GM10266 (cell line): ENCODE measurements at regions not wholly inside any gene's neighbourhood (a gene's known extent, or its start where the extent isn't known, plus 50 kb on each side); places are given as distances from the start of the nearest gene placed in this dataset.

Source experiments
- DNase-seq: peaks from one replicate; pipeline ENCODE4 v3.0.0; 2012; ENCODE audit errors: extremely low spot score
- CTCF ChIP-seq: IDR thresholded peaks from 2 replicates; pipeline ENCODE4 v1.5.1; 2012; ENCODE audit warnings: mild to moderate bottlenecking, low read depth; ENCODE audit not compliant: control insufficient read depth, insufficient read depth; ENCODE audit errors: missing control alignments

GRCh38 chr18:30469091-30469490 is 573.5 kb downstream of the DSC3 start:
- no peak for DNase-seq

GRCh38 chr18:30465096-30465495 is 577.4 kb downstream of the DSC3 start:
- no peak for DNase-seq
- TF ChIP-seq CTCF = no peak

More at GRCh38 chr18:30469091-30469490, 573.5 kb downstream of the DSC3 start:
- no peak for TF ChIP-seq CTCF

DNA sequence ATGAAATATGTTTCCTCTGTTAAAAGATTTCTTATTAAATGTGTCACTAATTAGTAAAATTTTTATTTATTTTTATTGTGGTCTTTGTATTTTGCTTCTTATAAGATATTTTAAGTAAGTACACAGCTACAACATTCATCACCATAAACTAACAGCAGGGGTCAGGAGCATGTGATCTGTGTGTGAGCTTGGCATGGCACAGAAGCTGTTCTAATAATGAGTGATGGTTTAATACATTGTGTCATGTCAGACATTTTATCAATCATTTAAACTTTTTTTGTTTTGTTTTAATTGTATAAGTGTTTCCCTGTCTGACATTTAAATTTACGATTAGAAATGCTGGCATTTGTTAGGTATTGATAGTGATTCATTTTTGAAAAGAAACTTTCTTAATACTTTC is 585.4 kb downstream of the DSC3 start:
- no peak for DNase-seq
- TF ChIP-seq CTCF = no peak

GRCh38 chr18:30455741-30456140 is 586.8 kb downstream of the DSC3 start:
- no peak for DNase-seq
- no peak for TF ChIP-seq CTCF

DNA sequence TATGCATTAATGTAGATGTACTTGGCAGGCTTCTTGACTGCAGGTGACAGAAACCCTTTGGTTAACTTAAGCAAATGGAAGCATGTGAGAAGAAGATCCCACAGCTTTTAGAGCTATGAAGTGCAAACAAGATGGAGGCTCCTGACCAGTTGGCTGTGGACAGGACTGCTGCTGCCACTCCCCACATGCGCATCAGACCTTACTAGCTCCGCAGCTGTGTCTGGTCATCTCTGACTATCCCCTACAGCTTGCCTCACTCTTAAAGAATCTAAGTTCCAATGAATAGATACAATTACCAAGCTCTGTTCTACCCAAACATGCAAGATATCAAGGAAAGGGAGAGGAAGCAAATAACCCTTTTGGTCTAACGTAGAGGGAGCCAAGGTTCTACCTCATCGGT is 587.6 kb downstream of the DSC3 start:
- DNase-seq = no peak
- TF ChIP-seq CTCF = no peak

- TF ChIP-seq CTCF = no peak
- no peak for DNase-seq
These were observed 590.6 kb downstream of the DSC3 start for GRCh38 chr18:30451981-30452380.

- DNase-seq = no peak
- no peak for TF ChIP-seq CTCF
These were observed 591.6 kb downstream of the DSC3 start for GRCh38 chr18:30450927-30451326.
